ENCODE measurements at regions not wholly inside any gene's neighbourhood (a gene's known extent, or its start where the extent isn't known, plus 50 kb on each side); places are given as distances from the start of the nearest gene placed in this dataset.

DNA sequence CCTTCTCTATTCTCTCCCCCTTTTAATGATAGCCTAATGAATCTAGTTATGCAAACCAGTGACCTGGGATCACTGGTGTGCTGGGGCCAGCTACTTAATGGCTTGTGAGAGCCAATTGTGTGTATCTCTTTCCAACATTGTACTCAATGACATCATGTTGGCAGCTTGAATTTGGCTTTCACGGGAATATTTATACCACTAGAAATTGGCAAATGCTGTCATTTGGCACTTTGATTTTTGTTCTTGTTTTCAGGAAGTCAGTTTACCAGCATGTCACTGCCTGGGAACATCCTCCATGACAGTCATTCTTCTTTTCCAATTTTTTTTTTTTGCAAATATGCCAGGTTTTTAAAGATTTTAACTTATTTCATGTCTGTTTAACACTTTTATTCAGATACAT lies 1685.3 kb downstream of the STIM2 start:
- Histone ChIP-seq H3K4me3 (no peak overlapping the region), H3K9me3 (no peaks in the 10 kb centered on the region), H3K4me2 (no peak overlapping the region), H3K27ac (no peak overlapping the region), H3K4me1 (no peaks in the 10 kb centered on the region)
- ATAC-seq (no peak), DNase-seq (ENCODE audit: low read depth in 1 of 2, low spot score in 1 of 2) (no peak), FAIRE-seq (no peak)
- WGBS (ENCODE audit: missing lambda C conversion rate) = 38% methylated on average over 1 of the region's 1 CpG
- TF ChIP-seq BHLHE40 (IDR thresholded peaks at IDR 0.05; ENCODE audit: low read depth, low read length) = no peak
- no peak for TF ChIP-seq POLR2AphosphoS2 (conservative IDR thresholded peaks at IDR 0.05; ENCODE audit: low read length)
- TF ChIP-seq ZSCAN20 (CRISPR knock-in tag; IDR thresholded peaks at IDR 0.05) = no peak
- TF ChIP-seq, protein P1, sequence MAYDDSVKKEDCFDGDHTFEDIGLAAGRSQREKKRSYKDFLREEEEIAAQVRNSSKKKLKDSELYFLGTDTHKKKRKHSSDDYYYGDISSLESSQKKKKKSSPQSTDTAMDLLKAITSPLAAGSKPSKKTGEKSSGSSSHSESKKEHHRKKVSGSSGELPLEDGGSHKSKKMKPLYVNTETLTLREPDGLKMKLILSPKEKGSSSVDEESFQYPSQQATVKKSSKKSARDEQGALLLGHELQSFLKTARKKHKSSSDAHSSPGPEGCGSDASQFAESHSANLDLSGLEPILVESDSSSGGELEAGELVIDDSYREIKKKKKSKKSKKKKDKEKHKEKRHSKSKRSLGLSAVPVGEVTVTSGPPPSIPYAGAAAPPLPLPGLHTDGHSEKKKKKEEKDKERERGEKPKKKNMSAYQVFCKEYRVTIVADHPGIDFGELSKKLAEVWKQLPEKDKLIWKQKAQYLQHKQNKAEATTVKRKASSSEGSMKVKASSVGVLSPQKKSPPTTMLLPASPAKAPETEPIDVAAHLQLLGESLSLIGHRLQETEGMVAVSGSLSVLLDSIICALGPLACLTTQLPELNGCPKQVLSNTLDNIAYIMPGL (CRISPR knock-in tag; IDR thresholded peaks at IDR 0.05; ENCODE audit: borderline replicate concordance) = no peak
- TF ChIP-seq PHF8 (IDR thresholded peaks at IDR 0.05; ENCODE audit: borderline replicate concordance, low read depth) = no peak
- ChIA-PET CTCF (no interaction called here), POLR2A (no interaction called here)

DNA sequence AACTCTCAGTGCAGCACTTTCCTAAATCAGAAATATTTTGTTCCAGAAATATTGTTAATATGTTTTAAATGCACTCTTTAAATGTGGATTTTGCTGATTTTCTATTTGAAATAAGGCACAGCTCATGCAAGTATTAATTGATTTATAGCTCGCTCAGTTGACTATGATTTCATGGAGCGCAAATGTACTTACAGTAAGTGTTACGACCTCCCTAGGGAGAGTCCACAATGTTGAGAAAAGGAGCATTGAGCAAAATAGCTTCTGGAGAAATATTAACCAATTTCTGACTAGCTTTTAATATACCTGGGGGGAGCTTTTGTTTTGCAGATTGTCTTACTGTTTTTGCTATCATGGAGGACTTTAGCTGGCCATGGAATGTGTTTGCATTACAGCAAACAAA lies 1687.5 kb downstream of the STIM2 start:
- 38% methylated on average over 3 of the region's 3 CpGs for WGBS (ENCODE audit: missing lambda C conversion rate)
- TF ChIP-seq MAFK (IDR thresholded peaks at IDR 0.05; ENCODE audit: partially characterized antibody) (no peak), KDM1A (IDR thresholded peaks at IDR 0.05; ENCODE audit: low read depth) (no peak), NPAS2 (CRISPR knock-in tag; IDR thresholded peaks at IDR 0.05; ENCODE audit: borderline replicate concordance) (no peak), CHD2 (IDR thresholded peaks at IDR 0.05; ENCODE audit: low read length, partially characterized antibody) (no peak), POLR2AphosphoS2 (conservative IDR thresholded peaks at IDR 0.05; ENCODE audit: low read length) (no peak), FOSB (CRISPR knock-in tag; IDR thresholded peaks at IDR 0.05) (no peak), KDM5A (IDR thresholded peaks at IDR 0.05) (no peak), POLR2A (IDR thresholded peaks at IDR 0.05; ENCODE audit: low read length) (no peak)
- ChIA-PET CTCF (no interaction called here), POLR2A (no interaction called here)
- Histone ChIP-seq H3K27ac (no peak overlapping the region), H3K4me3 (no peak overlapping the region), H3K4me2 (no peak overlapping the region), H3K4me1 (no peaks in the 10 kb centered on the region), H3K9me3 (no peaks in the 10 kb centered on the region)
- FAIRE-seq (no peak), DNase-seq (ENCODE audit: low read depth in 1 of 2, low spot score in 1 of 2) (no peak), ATAC-seq (no peak)

DNA sequence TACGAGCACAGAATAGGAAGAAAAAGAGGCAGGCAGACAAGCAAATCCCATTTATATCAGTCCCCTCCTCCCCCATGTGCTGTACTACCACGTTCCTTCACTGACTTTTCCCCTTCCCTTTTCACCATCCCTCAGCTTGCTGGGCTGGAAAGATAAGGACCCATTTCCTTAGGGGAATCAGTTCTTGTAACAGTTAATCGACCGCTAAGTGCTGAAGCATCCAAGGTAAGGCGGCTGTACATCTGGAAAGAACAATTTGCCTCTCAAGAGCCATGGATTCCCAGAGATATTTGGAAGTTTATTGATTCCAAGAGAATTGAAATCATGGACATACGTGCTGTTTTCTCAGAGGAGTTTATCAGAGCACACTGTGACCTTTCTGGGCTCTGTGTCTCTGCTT lies 1688.0 kb downstream of the STIM2 start:
- no peak overlapping the region for H3K4me2 ChIP-seq
- DNase-seq (ENCODE audit: low read depth in 1 of 2, low spot score in 1 of 2) = no peak
- no peak for ATAC-seq
- no peak for FAIRE-seq
- H3K4me1 ChIP-seq = no peaks in the 10 kb centered on the region
- ChIA-PET POLR2A (no interaction called here), CTCF (no interaction called here)
- H3K4me3 ChIP-seq = no peak overlapping the region
- no peaks in the 10 kb centered on the region for H3K9me3 ChIP-seq
- no peak overlapping the region for H3K27ac ChIP-seq
- 46% methylated on average over 6 of the region's 6 CpGs for WGBS (ENCODE audit: missing lambda C conversion rate)
- TF ChIP-seq, protein P2, sequence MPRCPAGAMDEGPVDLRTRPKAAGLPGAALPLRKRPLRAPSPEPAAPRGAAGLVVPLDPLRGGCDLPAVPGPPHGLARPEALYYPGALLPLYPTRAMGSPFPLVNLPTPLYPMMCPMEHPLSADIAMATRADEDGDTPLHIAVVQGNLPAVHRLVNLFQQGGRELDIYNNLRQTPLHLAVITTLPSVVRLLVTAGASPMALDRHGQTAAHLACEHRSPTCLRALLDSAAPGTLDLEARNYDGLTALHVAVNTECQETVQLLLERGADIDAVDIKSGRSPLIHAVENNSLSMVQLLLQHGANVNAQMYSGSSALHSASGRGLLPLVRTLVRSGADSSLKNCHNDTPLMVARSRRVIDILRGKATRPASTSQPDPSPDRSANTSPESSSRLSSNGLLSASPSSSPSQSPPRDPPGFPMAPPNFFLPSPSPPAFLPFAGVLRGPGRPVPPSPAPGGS (IDR thresholded peaks at IDR 0.05) = no peak

DNA sequence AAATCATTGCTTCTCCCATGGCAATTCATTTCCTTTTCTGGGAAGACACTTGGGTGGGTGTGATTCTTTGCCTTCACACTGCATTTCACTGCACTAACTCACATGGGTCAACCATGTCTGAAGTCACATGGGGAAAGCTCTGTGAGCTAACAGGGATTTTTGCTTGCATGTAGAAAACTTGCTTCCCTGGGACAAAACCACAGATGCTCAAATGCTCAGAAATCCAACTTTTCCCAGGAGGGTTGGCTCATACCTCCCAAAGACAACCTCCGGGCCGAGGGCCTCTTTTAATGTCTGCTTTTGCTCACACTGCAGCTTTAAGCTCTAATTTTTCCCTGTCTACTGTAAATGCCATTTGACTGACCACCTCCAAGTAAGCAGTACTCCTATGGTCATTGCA lies 1695.2 kb downstream of the STIM2 start:
- CTCF ChIA-PET = interaction anchor here (0.5 kb wide), 1 partner anchor 13 kb away, joined by 3 read pairs; no protein-coding TSS in a partner anchor
- no peak for TF ChIP-seq ZSCAN20 (CRISPR knock-in tag; IDR thresholded peaks at IDR 0.05)
- no peak for TF ChIP-seq HOXB5 (CRISPR knock-in tag; IDR thresholded peaks at IDR 0.05)
- TF ChIP-seq ZNF302 (CRISPR knock-in tag; IDR thresholded peaks at IDR 0.05) = no peak
- H3K4me1 ChIP-seq = no peaks in the 10 kb centered on the region
- POLR2A ChIA-PET = no interaction called here
- no peak overlapping the region for H3K4me3 ChIP-seq
- H3K27ac ChIP-seq = no peak overlapping the region
- DNase-seq (ENCODE audit: low read depth in 1 of 2, low spot score in 1 of 2) (no peak), FAIRE-seq (no peak), ATAC-seq (no peak)
- no peak overlapping the region for H3K4me2 ChIP-seq
- no peaks in the 10 kb centered on the region for H3K9me3 ChIP-seq
- 32% methylated on average over 2 of the region's 2 CpGs for WGBS (ENCODE audit: missing lambda C conversion rate)

DNA sequence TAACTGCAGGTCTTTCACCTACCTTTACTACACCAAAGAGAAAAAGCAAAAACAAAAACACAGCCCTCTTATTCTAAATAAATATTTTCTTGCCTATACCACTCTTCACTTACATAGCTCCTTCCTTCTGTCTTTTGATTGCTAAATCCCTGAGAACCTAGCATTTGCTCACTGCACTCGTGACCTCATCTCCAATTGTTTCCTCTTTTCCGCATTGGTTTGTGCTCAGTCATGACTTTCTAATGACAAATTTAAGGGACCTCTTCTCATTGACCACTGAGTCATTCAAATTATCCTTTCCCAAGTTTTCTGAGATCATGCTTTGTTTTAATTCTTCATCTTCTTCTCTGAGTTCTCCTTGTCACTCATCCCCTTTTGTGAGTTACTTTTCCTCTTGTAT lies 1697.1 kb downstream of the STIM2 start:
- FAIRE-seq (no peak), ATAC-seq (no peak), DNase-seq (ENCODE audit: low read depth in 1 of 2, low spot score in 1 of 2) (no peak)
- TF ChIP-seq MAZ (IDR thresholded peaks at IDR 0.05; ENCODE audit: borderline replicate concordance, low read depth, low read length) = no peak
- WGBS (ENCODE audit: missing lambda C conversion rate) = 31% methylated on average over 2 of the region's 2 CpGs
- H3K4me2 ChIP-seq = no peak overlapping the region
- POLR2A ChIA-PET = no interaction called here
- H3K9me3 ChIP-seq = no peaks in the 10 kb centered on the region
- CTCF ChIA-PET = interaction anchor here (0.7 kb wide), 1 partner anchor 187 kb away, joined by 3 read pairs; no protein-coding TSS in a partner anchor
- H3K4me1 ChIP-seq = no peaks in the 10 kb centered on the region
- H3K27ac ChIP-seq = no peak overlapping the region
- no peak overlapping the region for H3K4me3 ChIP-seq
